Lung (tissue), 11 donors: ENCODE measurements at regions not wholly inside any gene's neighbourhood (a gene's known extent, or its start where the extent isn't known, plus 50 kb on each side); places are given as distances from the start of the nearest gene placed in this dataset.
A peak's percentile ranks its signal among the peaks of the same experiment; 100 is the strongest.

ENCODE experiments used
- ATAC-seq: fragments of 200-7000 bp; cut with Tn5 transposase; one replicate; pipeline ENCODE4 v1.9.1; 2020; ENCODE audit warnings: moderate number of reproducible peaks; ENCODE audit not compliant: insufficient read depth, low FRiP score
- DNase-seq, 3 donors: peaks; one replicate each; pipeline ENCODE4 v3.0.0-alpha.2; 2013 to 2017
- H3K27ac ChIP-seq, 2 donors: one replicate each; pipeline ENCODE4 v1.5.1; 2013; ENCODE audit warnings: mild to moderate bottlenecking in 2 of 2, moderate library complexity in 2 of 2, control low read depth in 1 of 2, inconsistent platforms in 1 of 2, low read depth in 1 of 2, low read length in 1 of 2
- H3K27me3 ChIP-seq, 3 donors: one replicate each; pipeline ENCODE4 v1.5.1; 2013; ENCODE audit warnings: low read length in 2 of 3; ENCODE audit not compliant: control insufficient read depth in 3 of 3, insufficient read depth in 3 of 3
- H3K36me3 ChIP-seq, 4 donors: one replicate each; pipeline ENCODE4 v1.5.1; 2013; ENCODE audit warnings: low read length in 4 of 4, mild to moderate bottlenecking in 1 of 4, moderate library complexity in 1 of 4; ENCODE audit not compliant: control insufficient read depth in 4 of 4, insufficient read depth in 4 of 4
- H3K4me1 ChIP-seq, 5 donors: one replicate each; pipeline ENCODE4 v1.5.1; 2013; ENCODE audit warnings: low read length in 5 of 5, mild to moderate bottlenecking in 2 of 5, moderate library complexity in 1 of 5; ENCODE audit not compliant: control insufficient read depth in 5 of 5, insufficient read depth in 5 of 5
- H3K4me3 ChIP-seq: one replicate; pipeline ENCODE4 v1.5.1; 2013; ENCODE audit warnings: mild to moderate bottlenecking, control low read depth, moderate library complexity
- H3K9ac ChIP-seq, 2 donors: one replicate each; pipeline ENCODE4 v1.5.1; 2013; ENCODE audit warnings: low read length in 2 of 2, control low read depth in 1 of 2; ENCODE audit not compliant: insufficient read depth in 1 of 2
- H3K9me3 ChIP-seq, 4 donors: one replicate each; pipeline ENCODE4 v1.5.1; 2013; ENCODE audit warnings: low read length in 3 of 4, mild to moderate bottlenecking in 1 of 4, moderate library complexity in 1 of 4; ENCODE audit not compliant: control insufficient read depth in 4 of 4, insufficient read depth in 3 of 4
- WGBS, 2 donors: extraction: QIAGEN DNeasy Blood & Tissue Kit; methylation state at CpG; one replicate each; pipeline ENCODE4 v1.1.7; 2013; 5-methylcytosine and 5-hydroxymethylcytosine counted together
- TF ChIP-seq, protein P1 (sequence below): IDR thresholded peaks from 2 replicates; pipeline ENCODE4 v1.5.1; 2012; ENCODE audit warnings: mild to moderate bottlenecking; ENCODE audit errors: control extremely low read depth, extremely low read depth
- donor health status: control.
- donor health status: control.
- donor health status: Bipolar disorder and iron deficiency.
- donor health status: healthy.
- donor health status: DM: yes; HTN: yes; CAD: no.

- peaks cover 0 to 15% (median 0%) of the 10 kb centered on the region in 5 donors for H3K4me1 ChIP-seq
- 85 to 92% methylated on average over 3 of the region's 3 CpGs for WGBS, 2 donors
- no peak overlapping the region for H3K27ac ChIP-seq
- no peaks in the 10 kb centered on the region for H3K9me3 ChIP-seq
- H3K4me3 ChIP-seq: no peak overlapping the region
- TF ChIP-seq, protein P1, sequence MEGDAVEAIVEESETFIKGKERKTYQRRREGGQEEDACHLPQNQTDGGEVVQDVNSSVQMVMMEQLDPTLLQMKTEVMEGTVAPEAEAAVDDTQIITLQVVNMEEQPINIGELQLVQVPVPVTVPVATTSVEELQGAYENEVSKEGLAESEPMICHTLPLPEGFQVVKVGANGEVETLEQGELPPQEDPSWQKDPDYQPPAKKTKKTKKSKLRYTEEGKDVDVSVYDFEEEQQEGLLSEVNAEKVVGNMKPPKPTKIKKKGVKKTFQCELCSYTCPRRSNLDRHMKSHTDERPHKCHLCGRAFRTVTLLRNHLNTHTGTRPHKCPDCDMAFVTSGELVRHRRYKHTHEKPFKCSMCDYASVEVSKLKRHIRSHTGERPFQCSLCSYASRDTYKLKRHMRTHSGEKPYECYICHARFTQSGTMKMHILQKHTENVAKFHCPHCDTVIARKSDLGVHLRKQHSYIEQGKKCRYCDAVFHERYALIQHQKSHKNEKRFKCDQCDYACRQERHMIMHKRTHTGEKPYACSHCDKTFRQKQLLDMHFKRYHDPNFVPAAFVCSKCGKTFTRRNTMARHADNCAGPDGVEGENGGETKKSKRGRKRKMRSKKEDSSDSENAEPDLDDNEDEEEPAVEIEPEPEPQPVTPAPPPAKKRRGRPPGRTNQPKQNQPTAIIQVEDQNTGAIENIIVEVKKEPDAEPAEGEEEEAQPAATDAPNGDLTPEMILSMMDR: no peak
- peak in 2 of 3 donors; percentile 81 to 84 for DNase-seq
- H3K36me3 ChIP-seq: no peaks in the 10 kb centered on the region
- no peaks in the 10 kb centered on the region for H3K27me3 ChIP-seq
- no peak overlapping the region for H3K9ac ChIP-seq
- ATAC-seq: no peak
These were observed 2810.0 kb downstream of the PCDH9 start for GRCh38 chr13:64420181-64420580.

DNA sequence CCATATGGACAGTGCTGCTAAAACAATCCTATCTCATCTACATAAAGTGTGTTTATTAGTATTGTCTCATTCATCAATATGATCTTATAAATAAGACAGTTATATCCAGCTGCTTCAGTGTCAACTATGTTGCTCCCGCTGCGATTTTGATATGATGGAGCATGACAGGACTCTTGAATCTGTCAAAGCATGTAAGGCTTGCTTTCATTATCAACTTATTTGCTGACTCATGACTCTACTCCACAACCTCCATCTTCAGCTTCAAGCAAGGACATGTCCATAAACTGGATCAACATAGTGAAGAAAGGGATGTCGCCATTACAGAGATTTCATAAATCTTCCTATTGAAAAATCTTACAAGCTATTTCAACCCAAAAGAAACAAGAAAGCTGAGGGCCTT lies 2812.6 kb downstream of the PCDH9 start:
- WGBS, 2 donors: 90% methylated on average over 3 of the region's 3 CpGs
- peaks cover 0 to 3% (median 0%) of the 10 kb centered on the region in 4 donors for H3K9me3 ChIP-seq
- ATAC-seq (no peak), DNase-seq (no peak)
- H3K4me1 ChIP-seq: peaks cover 0 to 15% (median 0%) of the 10 kb centered on the region in 5 donors
- no peaks in the 10 kb centered on the region for H3K27me3 ChIP-seq
- TF ChIP-seq, protein P1: no peak
- no peaks in the 10 kb centered on the region for H3K36me3 ChIP-seq
- H3K4me3 ChIP-seq: no peak overlapping the region
- H3K9ac ChIP-seq: no peak overlapping the region
- H3K27ac ChIP-seq: no peak overlapping the region

DNA sequence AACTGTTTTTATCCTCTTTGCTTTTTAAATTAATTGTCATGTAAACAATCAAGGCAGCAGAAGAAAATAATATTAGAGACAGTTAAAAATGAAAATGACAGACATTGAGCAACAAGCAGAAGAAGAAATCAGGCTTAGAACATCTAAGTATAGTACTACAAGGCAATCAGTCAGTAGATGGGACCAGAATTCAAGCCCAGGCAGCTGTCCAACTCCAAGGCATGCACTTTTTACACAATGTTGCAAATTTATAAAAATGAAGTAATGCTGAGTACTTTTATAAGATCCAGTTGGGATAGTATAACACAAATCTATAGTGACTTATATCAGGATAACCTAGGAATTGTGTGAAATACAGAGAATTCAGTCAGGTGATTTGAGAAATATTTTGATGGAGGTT lies 2815.8 kb downstream of the PCDH9 start:
- Histone ChIP-seq H3K4me1 (peaks cover 0 to 13% (median 0%) of the 10 kb centered on the region in 5 donors), H3K27ac (no peak overlapping the region), H3K27me3 (no peaks in the 10 kb centered on the region), H3K4me3 (no peak overlapping the region), H3K9ac (no peak overlapping the region), H3K36me3 (no peaks in the 10 kb centered on the region), H3K9me3 (peaks cover 0 to 3% (median 1%) of the 10 kb centered on the region in 4 donors)
- TF ChIP-seq, protein P1: no peak
- DNase-seq (peak in 1 of 3 donors; percentile 49), ATAC-seq (no peak)

DNA sequence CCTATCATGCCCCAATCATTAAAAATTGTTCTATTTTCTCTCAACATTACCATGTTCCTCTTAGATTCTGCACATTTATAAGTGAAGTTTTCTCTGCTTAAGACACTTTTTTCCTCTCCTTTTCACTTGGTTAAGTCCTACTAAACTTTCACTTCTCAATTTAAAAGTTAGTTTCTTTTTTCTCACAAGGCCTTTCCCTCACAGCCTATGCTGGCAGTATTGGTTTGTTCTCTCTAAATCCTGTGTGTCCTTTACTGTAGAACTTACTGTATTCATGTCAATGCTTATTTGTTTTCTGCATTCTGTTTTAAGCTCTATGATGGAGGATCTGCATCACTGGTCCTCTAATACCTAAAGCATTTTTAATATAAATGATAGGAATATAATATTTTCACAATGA lies 2816.6 kb downstream of the PCDH9 start:
- DNase-seq (no peak), ATAC-seq (no peak)
- Histone ChIP-seq H3K27ac (no peak overlapping the region), H3K9me3 (peaks cover 0 to 3% (median 1%) of the 10 kb centered on the region in 4 donors), H3K4me1 (peaks cover 0 to 10% (median 0%) of the 10 kb centered on the region in 5 donors), H3K36me3 (no peaks in the 10 kb centered on the region), H3K4me3 (no peak overlapping the region), H3K9ac (no peak overlapping the region), H3K27me3 (no peaks in the 10 kb centered on the region)
- TF ChIP-seq, protein P1: no peak
